ENCODE measurements at regions not wholly inside any gene's neighbourhood (a gene's known extent, or its start where the extent isn't known, plus 50 kb on each side); places are given as distances from the start of the nearest gene placed in this dataset.
"Not testable (repeated sequence)": the region's sequence is repeated elsewhere in the genome, so short reads cannot be mapped to it uniquely, and the experiment has no call there.

DNA sequence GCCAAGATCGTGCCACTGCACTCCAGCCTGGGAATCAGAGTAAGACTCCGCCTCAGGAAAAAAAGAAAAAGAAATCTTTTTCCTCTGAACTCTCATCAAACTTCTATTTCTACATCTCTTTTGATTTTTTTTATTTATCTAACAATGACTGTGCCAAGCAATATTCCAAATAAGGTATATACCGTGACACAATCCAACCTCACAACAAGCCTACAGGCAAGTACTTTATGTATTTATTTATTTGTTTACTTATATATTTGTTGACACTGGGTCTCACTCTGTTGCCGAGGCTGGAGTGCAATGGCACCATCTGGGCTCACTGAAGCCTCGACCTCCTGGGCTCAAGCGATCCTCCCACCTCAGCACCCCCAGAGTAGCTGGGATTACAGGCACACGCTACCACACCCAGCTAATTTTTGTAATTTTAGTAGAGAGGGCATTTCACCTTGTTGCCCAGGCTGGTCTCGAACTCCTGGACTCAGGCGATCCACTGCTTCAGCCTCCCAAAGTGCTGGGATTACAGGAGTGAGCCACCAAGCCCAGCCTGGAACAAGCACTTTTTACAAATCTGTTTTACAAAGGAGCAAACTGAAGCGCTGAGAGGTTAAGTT is 94.9 kb upstream of the CHD2 start:
- no peaks in the 10 kb centered on the region for H3K27me3 ChIP-seq (ENCODE audit: low read depth, low read length)
- peaks cover 19% of the 10 kb centered on the region for H3K4me1 ChIP-seq (ENCODE audit: low read length)
- H3K9ac ChIP-seq (ENCODE audit: low read length) = no peak overlapping the region
- no peak overlapping the region for H3K4me2 ChIP-seq (ENCODE audit: low read length)
- H3K4me3 ChIP-seq (ENCODE audit: low read length) = no peak overlapping the region
- no peaks in the 10 kb centered on the region for H4K20me1 ChIP-seq (ENCODE audit: insufficient read depth, low read length)
- TF ChIP-seq, protein P1, sequence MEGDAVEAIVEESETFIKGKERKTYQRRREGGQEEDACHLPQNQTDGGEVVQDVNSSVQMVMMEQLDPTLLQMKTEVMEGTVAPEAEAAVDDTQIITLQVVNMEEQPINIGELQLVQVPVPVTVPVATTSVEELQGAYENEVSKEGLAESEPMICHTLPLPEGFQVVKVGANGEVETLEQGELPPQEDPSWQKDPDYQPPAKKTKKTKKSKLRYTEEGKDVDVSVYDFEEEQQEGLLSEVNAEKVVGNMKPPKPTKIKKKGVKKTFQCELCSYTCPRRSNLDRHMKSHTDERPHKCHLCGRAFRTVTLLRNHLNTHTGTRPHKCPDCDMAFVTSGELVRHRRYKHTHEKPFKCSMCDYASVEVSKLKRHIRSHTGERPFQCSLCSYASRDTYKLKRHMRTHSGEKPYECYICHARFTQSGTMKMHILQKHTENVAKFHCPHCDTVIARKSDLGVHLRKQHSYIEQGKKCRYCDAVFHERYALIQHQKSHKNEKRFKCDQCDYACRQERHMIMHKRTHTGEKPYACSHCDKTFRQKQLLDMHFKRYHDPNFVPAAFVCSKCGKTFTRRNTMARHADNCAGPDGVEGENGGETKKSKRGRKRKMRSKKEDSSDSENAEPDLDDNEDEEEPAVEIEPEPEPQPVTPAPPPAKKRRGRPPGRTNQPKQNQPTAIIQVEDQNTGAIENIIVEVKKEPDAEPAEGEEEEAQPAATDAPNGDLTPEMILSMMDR (IDR thresholded peaks at IDR 0.05; ENCODE audit: low read depth, low read length) = no peak
- no peak for TF ChIP-seq EZH2phosphoT487 (IDR thresholded peaks at IDR 0.05; ENCODE audit: low read depth)
- no peak overlapping the region for H2AFZ ChIP-seq (ENCODE audit: low read depth, low read length)
- H3K79me2 ChIP-seq (ENCODE audit: low read length) = peaks cover 9% of the 10 kb centered on the region
- no peaks in the 10 kb centered on the region for H3K9me3 ChIP-seq (ENCODE audit: insufficient read depth, low read length)
- H3K36me3 ChIP-seq (replicated peaks; ENCODE audit: low read depth, low read length) = no peaks in the 10 kb centered on the region
- no peak overlapping the region for H3K27ac ChIP-seq (ENCODE audit: low read length)

DNA sequence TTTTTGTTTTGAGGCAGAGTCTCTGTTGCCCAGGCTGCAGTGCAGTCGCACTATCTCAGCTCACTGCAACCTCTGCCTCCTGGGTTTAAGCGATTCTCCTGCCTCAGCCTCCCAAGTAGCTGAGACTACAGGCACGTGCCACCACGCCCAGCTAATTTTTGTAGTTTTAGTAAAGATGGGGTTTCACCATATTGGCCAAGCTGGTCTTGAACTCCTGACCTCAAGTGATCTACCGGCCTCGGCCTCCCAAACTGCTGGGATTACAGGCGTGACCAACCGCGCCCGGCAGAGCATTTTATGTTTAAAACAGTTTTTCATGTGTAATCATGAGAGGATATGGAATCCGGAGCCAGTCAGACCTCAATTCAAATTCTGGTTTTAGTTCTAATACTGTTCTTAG is 94.0 kb upstream of the CHD2 start:
- H2AFZ ChIP-seq (ENCODE audit: low read depth, low read length); H3K9ac ChIP-seq (ENCODE audit: low read length); H3K27ac ChIP-seq (ENCODE audit: low read length); H3K9me3 ChIP-seq (ENCODE audit: insufficient read depth, low read length); H3K4me2 ChIP-seq (ENCODE audit: low read length); H3K4me3 ChIP-seq (ENCODE audit: low read length); H3K79me2 ChIP-seq (ENCODE audit: low read length); H4K20me1 ChIP-seq (ENCODE audit: insufficient read depth, low read length); H3K36me3 ChIP-seq (replicated peaks; ENCODE audit: low read depth, low read length); H3K27me3 ChIP-seq (ENCODE audit: low read depth, low read length): not testable (repeated sequence)
- peaks cover 29% of the 10 kb centered on the region for H3K4me1 ChIP-seq (ENCODE audit: low read length)

GRCh38 chr15:92806763-92807162 is 93.4 kb upstream of the CHD2 start:
- Histone ChIP-seq H3K9me3 (ENCODE audit: insufficient read depth, low read length) (no peaks in the 10 kb centered on the region), H3K9ac (ENCODE audit: low read length) (no peak overlapping the region), H3K27ac (ENCODE audit: low read length) (no peak overlapping the region), H3K4me1 (ENCODE audit: low read length) (peaks cover 34% of the 10 kb centered on the region), H3K79me2 (ENCODE audit: low read length) (peaks cover 9% of the 10 kb centered on the region), H3K4me3 (ENCODE audit: low read length) (no peak overlapping the region), H2AFZ (ENCODE audit: low read depth, low read length) (no peak overlapping the region), H4K20me1 (ENCODE audit: insufficient read depth, low read length) (no peaks in the 10 kb centered on the region), H3K27me3 (ENCODE audit: low read depth, low read length) (no peaks in the 10 kb centered on the region), H3K4me2 (ENCODE audit: low read length) (no peak overlapping the region), H3K36me3 (replicated peaks; ENCODE audit: low read depth, low read length) (no peaks in the 10 kb centered on the region)
- TF ChIP-seq, protein P1 (IDR thresholded peaks at IDR 0.05; ENCODE audit: low read depth, low read length) = no peak
- no peak for TF ChIP-seq EZH2phosphoT487 (IDR thresholded peaks at IDR 0.05; ENCODE audit: low read depth)

- Histone ChIP-seq H3K36me3 (replicated peaks; ENCODE audit: low read depth, low read length) (no peaks in the 10 kb centered on the region), H3K4me1 (ENCODE audit: low read length) (peaks cover 34% of the 10 kb centered on the region), H3K79me2 (ENCODE audit: low read length) (peaks cover 9% of the 10 kb centered on the region), H3K9me3 (ENCODE audit: insufficient read depth, low read length) (no peaks in the 10 kb centered on the region), H3K27ac (ENCODE audit: low read length) (peak overlapping the region; percentile 64), H3K9ac (ENCODE audit: low read length) (peak overlapping the region; percentile 89), H3K4me3 (ENCODE audit: low read length) (peak overlapping the region; percentile 84), H2AFZ (ENCODE audit: low read depth, low read length) (peak overlapping the region; percentile 86), H3K4me2 (ENCODE audit: low read length) (peak overlapping the region; percentile 85), H3K27me3 (ENCODE audit: low read depth, low read length) (no peaks in the 10 kb centered on the region), H4K20me1 (ENCODE audit: insufficient read depth, low read length) (no peaks in the 10 kb centered on the region)
- TF ChIP-seq EZH2phosphoT487 (IDR thresholded peaks at IDR 0.05; ENCODE audit: low read depth) = no peak
- TF ChIP-seq, protein P1 (IDR thresholded peaks at IDR 0.05; ENCODE audit: low read depth, low read length) = no peak
Observed at GRCh38 chr15:92807971-92808571, 92.1 kb upstream of the CHD2 start.

Measured in OCI-LY3 (cell line).